ENCODE measurements at regions not wholly inside any gene's neighbourhood (a gene's known extent, or its start where the extent isn't known, plus 50 kb on each side); places are given as distances from the start of the nearest gene placed in this dataset.
"Not testable (repeated sequence)": the region's sequence is repeated elsewhere in the genome, so short reads cannot be mapped to it uniquely, and the experiment has no call there.

DNA sequence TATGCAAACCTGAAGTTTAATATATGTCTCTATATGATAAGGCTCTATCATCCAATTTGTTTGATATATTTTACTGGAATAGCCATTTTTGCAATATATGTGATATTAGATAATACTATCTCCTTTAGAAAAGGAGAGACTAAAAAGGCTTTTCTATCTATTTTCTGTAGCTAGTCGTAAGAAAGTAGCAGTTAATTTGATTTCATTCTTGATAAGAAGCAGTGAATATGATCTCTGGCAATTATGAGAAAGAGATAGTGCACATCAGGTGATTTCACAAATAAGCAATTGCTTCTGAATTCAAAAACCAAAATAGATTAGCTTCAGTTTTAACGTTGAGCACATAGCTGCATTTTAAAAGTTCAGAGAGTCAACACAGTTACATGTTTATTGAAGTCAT is 1318.4 kb downstream of the CDH8 start:
- no peak for DNase-seq (ENCODE audit: low read depth in 3 of 3, low spot score in 2 of 3)

GRCh38 chr16:60712144-60712543 is 1324.1 kb downstream of the CDH8 start:
- DNase-seq (ENCODE audit: low read depth in 3 of 3, low spot score in 2 of 3) = no peak

- DNase-seq (ENCODE audit: low read depth in 3 of 3, low spot score in 2 of 3) = no peak
These were observed 1331.5 kb downstream of the CDH8 start for GRCh38 chr16:60704726-60705125.

- no peak for DNase-seq (ENCODE audit: low read depth in 3 of 3, low spot score in 2 of 3)
These were observed 1333.1 kb downstream of the CDH8 start for GRCh38 chr16:60703096-60703495.

DNA sequence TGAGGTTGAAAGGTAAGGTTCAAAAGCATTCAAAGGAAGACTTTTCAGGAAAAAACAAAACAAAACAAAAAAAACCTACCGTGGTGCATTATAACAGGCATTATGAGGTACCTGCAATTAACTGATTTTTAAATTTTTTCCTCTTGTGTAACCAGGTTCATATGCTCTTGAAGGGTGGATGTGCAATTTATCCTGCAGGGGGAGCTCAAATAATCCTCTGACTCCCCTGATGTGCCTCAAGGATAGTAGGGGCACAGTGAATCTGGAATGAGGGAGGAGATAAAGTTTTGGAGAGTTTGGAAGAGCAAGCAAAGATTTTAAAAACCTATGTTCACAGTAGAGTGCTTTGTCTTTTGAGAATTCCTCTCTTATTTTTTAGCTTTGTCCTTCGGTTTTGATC is 1349.4 kb downstream of the CDH8 start:
- DNase-seq (ENCODE audit: low read depth in 3 of 3, low spot score in 2 of 3) = no peak

GRCh38 chr16:60684002-60684401 is 1352.2 kb downstream of the CDH8 start:
- no peak for DNase-seq (ENCODE audit: low read depth in 3 of 3, low spot score in 2 of 3)

DNA sequence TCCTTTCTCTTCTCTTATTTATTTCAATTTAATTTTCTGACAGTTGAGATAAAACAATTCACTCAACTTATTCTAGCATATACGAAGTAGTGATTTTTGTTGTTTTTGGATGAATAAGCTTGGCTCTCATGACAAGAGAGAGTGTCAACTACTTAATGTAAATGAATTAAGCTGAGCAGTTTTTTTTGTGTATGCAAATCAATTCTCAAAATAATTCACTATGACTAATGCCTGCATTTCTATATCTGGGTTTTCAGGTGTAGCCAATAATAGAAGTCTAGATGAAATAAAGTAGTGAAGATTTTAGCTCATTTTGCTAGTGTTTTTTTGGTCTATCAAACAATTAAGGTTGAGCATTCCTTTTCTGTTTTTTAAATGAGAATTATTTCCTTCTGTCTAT is 1354.0 kb downstream of the CDH8 start:
- no peak for DNase-seq (ENCODE audit: low read depth in 3 of 3, low spot score in 2 of 3)

DNA sequence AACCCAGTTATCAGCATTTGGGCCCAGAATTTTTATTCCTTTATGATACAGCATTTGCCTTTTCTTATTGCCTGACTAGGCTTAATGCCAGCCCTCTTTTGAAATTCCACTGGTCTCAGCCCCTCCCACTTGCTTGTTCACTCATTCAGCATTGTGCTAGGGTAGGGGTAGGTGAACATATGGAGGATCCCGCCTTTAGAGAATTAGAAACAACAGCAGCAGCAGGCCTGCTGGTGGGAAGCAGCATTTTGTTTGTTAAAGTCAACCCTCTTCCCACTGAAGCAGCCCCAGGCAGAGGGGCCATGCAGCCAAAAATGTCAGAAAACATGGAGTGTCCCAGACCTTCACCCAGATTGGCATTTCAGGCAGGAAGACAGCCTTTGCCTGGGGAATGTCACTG is 1355.2 kb downstream of the CDH8 start:
- no peak for DNase-seq (ENCODE audit: low read depth in 3 of 3, low spot score in 2 of 3)

- no peak for DNase-seq (ENCODE audit: low read depth in 3 of 3, low spot score in 2 of 3)
These were observed 1361.2 kb downstream of the CDH8 start for GRCh38 chr16:60675022-60675421.

DNA sequence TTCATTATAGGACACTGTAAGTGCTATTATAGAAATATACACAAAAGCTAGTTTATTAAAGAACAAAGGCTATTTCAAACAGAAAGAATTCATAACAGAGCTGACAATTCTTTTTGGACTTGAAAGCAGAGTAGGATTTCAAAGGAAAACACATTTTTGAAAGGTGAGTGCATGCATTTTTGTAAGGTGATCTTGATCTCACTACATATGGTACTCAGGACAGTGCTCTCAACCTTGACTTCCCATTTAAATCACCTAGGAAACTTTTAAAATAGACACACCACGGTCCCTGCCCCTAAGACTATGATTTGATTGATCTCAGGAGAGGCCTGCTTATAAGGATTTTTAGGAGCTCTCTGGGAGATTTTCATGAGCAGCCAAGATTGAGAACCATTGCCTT is 1362.0 kb downstream of the CDH8 start:
- DNase-seq (ENCODE audit: low read depth in 3 of 3, low spot score in 2 of 3) = no peak

GRCh38 chr16:60655514-60656153 is 1380.6 kb downstream of the CDH8 start:
- no peak for DNase-seq (ENCODE audit: low read depth in 3 of 3, low spot score in 2 of 3)

GRCh38 chr16:60651346-60651745 is 1384.9 kb downstream of the CDH8 start:
- no peak for DNase-seq (ENCODE audit: low read depth in 3 of 3, low spot score in 2 of 3)

- DNase-seq (ENCODE audit: low read depth in 3 of 3, low spot score in 2 of 3) = no peak
These were observed 1387.9 kb downstream of the CDH8 start for GRCh38 chr16:60648290-60648689.

- not testable (repeated sequence) for DNase-seq (ENCODE audit: low read depth in 3 of 3, low spot score in 2 of 3)
These were observed 1388.8 kb downstream of the CDH8 start for GRCh38 chr16:60647388-60647787.

DNA sequence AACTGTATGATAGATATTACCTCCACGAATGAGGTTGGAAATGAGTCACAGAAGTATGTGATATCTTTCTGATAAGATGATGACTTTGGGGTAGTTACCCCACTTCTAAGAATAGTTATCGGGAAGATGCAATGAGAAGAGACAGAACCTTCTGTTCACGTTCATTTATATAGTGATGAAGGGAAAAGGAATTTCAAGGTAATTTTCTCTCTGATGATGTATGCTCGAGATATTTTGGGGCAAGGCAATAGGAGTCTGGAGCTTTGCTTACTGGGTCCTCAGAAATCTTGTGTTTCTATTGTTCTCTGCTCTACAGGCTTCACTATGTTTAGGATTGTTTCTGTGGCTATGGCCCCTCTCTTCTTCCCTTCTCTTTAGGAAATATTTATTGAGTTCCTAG is 1389.6 kb downstream of the CDH8 start:
- DNase-seq (ENCODE audit: low read depth in 3 of 3, low spot score in 2 of 3) = no peak

GRCh38 chr16:60645541-60645940 is 1390.7 kb downstream of the CDH8 start:
- DNase-seq (ENCODE audit: low read depth in 3 of 3, low spot score in 2 of 3) = no peak

- DNase-seq (ENCODE audit: low read depth in 3 of 3, low spot score in 2 of 3) = no peak
These were observed 1393.3 kb downstream of the CDH8 start for GRCh38 chr16:60642956-60643355.

GRCh38 chr16:60641067-60641665 is 1395.1 kb downstream of the CDH8 start:
- no peak for DNase-seq (ENCODE audit: low read depth in 3 of 3, low spot score in 2 of 3)

DNA sequence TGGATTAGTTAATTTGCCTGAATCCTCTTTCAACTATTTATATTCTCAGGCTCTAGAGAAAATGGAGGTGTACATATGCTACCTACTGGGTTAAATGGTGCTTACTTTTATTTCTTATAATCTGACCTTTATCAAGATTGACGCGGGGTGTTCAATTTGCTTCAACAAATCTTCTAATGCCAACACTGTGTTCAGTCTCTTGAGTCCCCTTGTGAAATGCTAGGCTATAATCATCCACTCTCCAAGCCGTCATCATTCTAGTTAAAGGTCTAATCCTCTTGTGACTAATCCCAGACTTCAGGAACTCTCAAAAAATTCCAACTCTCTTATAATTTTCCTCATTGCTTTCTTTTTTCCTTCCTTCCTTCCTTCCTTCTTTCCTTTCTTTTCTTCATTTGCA is 1396.2 kb downstream of the CDH8 start:
- no peak for DNase-seq (ENCODE audit: low read depth in 3 of 3, low spot score in 2 of 3)

- not testable (repeated sequence) for DNase-seq (ENCODE audit: low read depth in 3 of 3, low spot score in 2 of 3)
These were observed 1399.6 kb downstream of the CDH8 start for GRCh38 chr16:60636636-60637035.

GRCh38 chr16:60636117-60636516 is 1400.1 kb downstream of the CDH8 start:
- no peak for DNase-seq (ENCODE audit: low read depth in 3 of 3, low spot score in 2 of 3)

DNA sequence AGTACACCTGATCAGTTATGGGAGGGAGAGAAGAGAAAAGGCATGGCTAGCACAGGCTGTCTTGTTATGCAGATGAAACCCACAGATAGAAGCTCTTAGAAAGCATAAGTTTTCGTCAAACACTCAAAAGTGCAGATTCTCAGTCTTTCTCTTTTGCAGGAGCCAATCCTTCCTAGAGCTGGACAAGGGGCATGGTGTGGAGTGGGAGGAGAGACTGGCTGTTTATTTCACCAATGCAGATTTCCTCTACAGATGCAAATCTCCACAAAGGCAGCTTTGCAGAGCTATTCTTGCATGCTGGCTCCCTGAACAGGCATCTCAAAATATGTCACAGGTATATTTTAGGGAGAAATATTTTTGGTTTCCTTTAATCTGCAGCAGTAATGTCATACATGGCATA is 1400.7 kb downstream of the CDH8 start:
- DNase-seq (ENCODE audit: low read depth in 3 of 3, low spot score in 2 of 3) = no peak

- DNase-seq (ENCODE audit: low read depth in 3 of 3, low spot score in 2 of 3) = no peak
These were observed 1424.4 kb downstream of the CDH8 start for GRCh38 chr16:60611844-60612243.

All from right renal cortex interstitium (tissue), 3 donors.